H1 (cell line): ENCODE measurements at regions not wholly inside any gene's neighbourhood (a gene's known extent, or its start where the extent isn't known, plus 50 kb on each side); places are given as distances from the start of the nearest gene placed in this dataset.

Experiments used
- CTCF ChIA-PET: fragments of 300-600 bp; sonication (Branson Sonifier 250); formaldehyde crosslinking; loops from one replicate; lab custom pipeline; 2021; ENCODE audit not compliant: partially characterized antibody; lab: Charles Lee
- POLR2A ChIA-PET: fragments of 300-600 bp; sonication (Branson Sonifier 250); formaldehyde crosslinking; loops from one replicate; lab custom pipeline; 2021; ENCODE audit warnings: inconsistent platforms; ENCODE audit not compliant: partially characterized antibody; lab: Charles Lee
- DNase-seq, 2 experiments: peaks; one replicate each; pipeline versions ENCODE4 v3.0.0 to v3.0.0-alpha.2; 2010 to 2022; ENCODE audit warnings: low spot score in 2 of 2, low read depth in 1 of 2, mixed read lengths in 1 of 2
- FAIRE-seq: peaks from 2 replicates; lab custom pipeline; 2011; peaks lifted over from hg19 to GRCh38; lab: Jason Lieb, UNC
- H2AFZ ChIP-seq: 2 replicates; pipeline ENCODE4 v1.8.1; 2012; ENCODE audit warnings: low read length, inconsistent platforms
- H2AK5ac ChIP-seq: 2 replicates; pipeline ENCODE4 v1.6.1; 2013; ENCODE audit warnings: low read depth, low read length
- H2BK120ac ChIP-seq: replicated peaks from 2 replicates; pipeline ENCODE3; 2013; ENCODE audit warnings: low read depth, low read length, inconsistent platforms
- H2BK12ac ChIP-seq: 2 replicates; pipeline ENCODE4 v1.6.1; 2013; ENCODE audit warnings: low read depth, low read length
- H2BK15ac ChIP-seq: 2 replicates; pipeline ENCODE4 v1.6.1; 2013; ENCODE audit warnings: low read length
- H2BK20ac ChIP-seq: 2 replicates; pipeline ENCODE4 v1.6.1; 2013; ENCODE audit warnings: low read length
- H2BK5ac ChIP-seq: 2 replicates; pipeline ENCODE4 v1.6.1; 2013; ENCODE audit warnings: low read depth, low read length
- H3K14ac ChIP-seq: 2 replicates; pipeline ENCODE4 v1.6.1; 2013; ENCODE audit warnings: inconsistent platforms; ENCODE audit not compliant: insufficient read length
- H3K18ac ChIP-seq: 2 replicates; pipeline ENCODE4 v1.6.1; 2013; ENCODE audit warnings: low read length; ENCODE audit errors: extremely low read depth
- H3K23ac ChIP-seq: 2 replicates; pipeline ENCODE4 v1.6.1; 2013; ENCODE audit warnings: inconsistent platforms; ENCODE audit not compliant: insufficient read length
- H3K23me2 ChIP-seq: 2 replicates; pipeline ENCODE4 v1.6.1; 2013; ENCODE audit warnings: low read depth, low read length
- H3K27ac ChIP-seq: 2 replicates; pipeline ENCODE4 v1.6.1; 2011; ENCODE audit warnings: low read depth, low read length, inconsistent platforms
- H3K27me3 ChIP-seq, 4 experiments: replicated peaks in 1 of 4; 1 replicate in 1 of 4; 2 replicates in 3 of 4; pipeline versions ENCODE4 v1.6.1 to v1.8.1; 2011 to 2013; ENCODE audit warnings: low read length in 3 of 4, mild to moderate bottlenecking in 3 of 4, inconsistent platforms in 2 of 4, mixed read lengths in 2 of 4, moderate library complexity in 1 of 4; ENCODE audit not compliant: control insufficient read depth in 3 of 4, insufficient read depth in 3 of 4; ENCODE audit errors: extremely low read depth in 1 of 4
- H3K36me3 ChIP-seq, 4 experiments: 2 replicates each; pipeline versions ENCODE4 v1.6.1 to v1.8.1; 2011 to 2013; ENCODE audit warnings: mild to moderate bottlenecking in 4 of 4, low read length in 3 of 4, moderate library complexity in 2 of 4, control low read depth in 1 of 4, inconsistent platforms in 1 of 4; ENCODE audit not compliant: insufficient read depth in 4 of 4, control insufficient read depth in 2 of 4
- H3K4ac ChIP-seq: replicated peaks from 2 replicates; pipeline ENCODE3; 2013; ENCODE audit warnings: low read length, low read depth, mixed read lengths, inconsistent platforms; ENCODE audit not compliant: insufficient read length
- H3K4me1 ChIP-seq, 4 experiments: replicated peaks in 1 of 4; 1 replicate in 1 of 4; 2 replicates in 3 of 4; pipeline versions ENCODE4 v1.6.1 to v1.8.1; 2011 to 2013; ENCODE audit warnings: low read length in 3 of 4, inconsistent platforms in 2 of 4, mixed read lengths in 1 of 4; ENCODE audit not compliant: insufficient read depth in 4 of 4, control insufficient read depth in 3 of 4
- H3K4me2 ChIP-seq, 2 experiments: 2 replicates each; pipeline versions ENCODE4 v1.6.1 to v1.8.1; 2011 to 2013; ENCODE audit warnings: low read depth in 2 of 2, low read length in 2 of 2, control low read depth in 1 of 2, inconsistent platforms in 1 of 2, mild to moderate bottlenecking in 1 of 2; ENCODE audit not compliant: insufficient read depth in 1 of 2
- H3K4me3 ChIP-seq, 4 experiments: fragments of 200-600, 300-600 bp in 1 of 4; sonication (generic), shearing (Covaris generic), sonication (Bioruptor Twin) in 1 of 4; 2 replicates each; pipeline versions ENCODE4 v1.5.1 to v1.8.1; 2011 to 2016; ENCODE audit warnings: low read length in 4 of 4, low read depth in 3 of 4, control low read depth in 2 of 4, inconsistent platforms in 2 of 4, mild to moderate bottlenecking in 2 of 4, mixed read lengths in 1 of 4, moderate library complexity in 1 of 4; ENCODE audit not compliant: insufficient read depth in 2 of 4; ENCODE audit errors: extremely low read depth in 1 of 4
- H3K56ac ChIP-seq: replicated peaks from 2 replicates; pipeline ENCODE3; 2013; ENCODE audit warnings: low read depth, mild to moderate bottlenecking, mixed read lengths, low read length, inconsistent platforms; ENCODE audit not compliant: insufficient read length
- H3K79me1 ChIP-seq: 2 replicates; pipeline ENCODE4 v1.6.1; 2013; ENCODE audit warnings: low read depth, low read length, control low read depth
- H3K79me2 ChIP-seq, 2 experiments: 2 replicates each; pipeline versions ENCODE4 v1.6.1 to v1.8.1; 2012 to 2013; ENCODE audit warnings: low read length in 2 of 2, mild to moderate bottlenecking in 2 of 2, inconsistent platforms in 1 of 2; ENCODE audit not compliant: insufficient read depth in 2 of 2, control insufficient read depth in 1 of 2
- H3K9ac ChIP-seq, 4 experiments: replicated peaks in 1 of 4; 1 replicate in 1 of 4; 2 replicates in 3 of 4; pipeline versions ENCODE4 v1.6.1 to v1.8.1; 2011 to 2013; ENCODE audit warnings: low read depth in 3 of 4, low read length in 3 of 4, control low read depth in 2 of 4, mild to moderate bottlenecking in 2 of 4, moderate library complexity in 2 of 4, inconsistent platforms in 1 of 4; ENCODE audit errors: extremely low read depth in 1 of 4
- H3K9me3 ChIP-seq, 2 experiments: 2 replicates each; pipeline versions ENCODE4 v1.6.1 to v1.8.1; 2012 to 2013; ENCODE audit warnings: mild to moderate bottlenecking in 2 of 2, moderate library complexity in 2 of 2, control low read depth in 1 of 2, inconsistent platforms in 1 of 2, low read depth in 1 of 2, low read length in 1 of 2, mixed read lengths in 1 of 2; ENCODE audit not compliant: insufficient read depth in 2 of 2
- H4K20me1 ChIP-seq, 2 experiments: replicated peaks in 1 of 2; 2 replicates each; pipeline versions ENCODE3 to v1.8.1; 2011 to 2013; ENCODE audit warnings: inconsistent platforms in 2 of 2, low read length in 2 of 2, mild to moderate bottlenecking in 1 of 2; ENCODE audit not compliant: insufficient read depth in 2 of 2, control insufficient read depth in 1 of 2
- H4K5ac ChIP-seq: 2 replicates; pipeline ENCODE4 v1.6.1; 2013; ENCODE audit warnings: low read length, low read depth, mixed read lengths, inconsistent platforms; ENCODE audit not compliant: insufficient read length
- H4K8ac ChIP-seq: 2 replicates; pipeline ENCODE4 v1.8.0; 2013; ENCODE audit warnings: mild to moderate bottlenecking, moderate library complexity, low read length, inconsistent platforms; ENCODE audit not compliant: insufficient read depth; ENCODE audit errors: extremely low read depth
- H4K91ac ChIP-seq: replicated peaks from 2 replicates; pipeline ENCODE3; 2013; ENCODE audit warnings: low read length, mixed read lengths, inconsistent platforms; ENCODE audit not compliant: insufficient read length
- BACH1 ChIP-seq: IDR thresholded peaks from 2 replicates; pipeline ENCODE4 v1.6.1; 2012; ENCODE audit warnings: low read length, improper control_type of control experiment
- CTBP2 ChIP-seq: IDR thresholded peaks from 2 replicates; pipeline ENCODE4 v1.7.0; 2011; ENCODE audit warnings: borderline replicate concordance, mild to moderate bottlenecking, moderate library complexity, mixed read lengths, low read length; ENCODE audit not compliant: insufficient read depth, insufficient read length
- EZH2 ChIP-seq: fragments of 200-600 bp; sonication (generic); IDR thresholded peaks from 2 replicates; pipeline ENCODE4 v1.7.1; 2012; ENCODE audit warnings: low read depth, mild to moderate bottlenecking, moderate library complexity, low read length, inconsistent platforms; ENCODE audit not compliant: severe bottlenecking
- GABPA ChIP-seq: IDR thresholded peaks from 2 replicates; pipeline ENCODE4 v1.6.1; 2011; ENCODE audit warnings: mild to moderate bottlenecking, low read length, moderate library complexity, borderline replicate concordance; ENCODE audit not compliant: insufficient read depth
- HDAC2 ChIP-seq, 2 experiments: fragments of 300-600 bp in 1 of 2; sonication (generic) in 1 of 2; IDR thresholded peaks; 2 replicates each; pipeline ENCODE4 v1.6.1; 2011 to 2012; ENCODE audit warnings: low read depth in 2 of 2, low read length in 2 of 2, mild to moderate bottlenecking in 2 of 2, moderate library complexity in 2 of 2, borderline replicate concordance in 1 of 2, inconsistent platforms in 1 of 2
- JUND ChIP-seq: IDR thresholded peaks from 2 replicates; pipeline ENCODE4 v1.6.1; 2011; ENCODE audit warnings: mild to moderate bottlenecking, improper control_type of control experiment, low read length
- POLR2A ChIP-seq, 2 experiments: IDR thresholded peaks; 1 replicate in 1 of 2; 2 replicates in 1 of 2; pipeline ENCODE4 v1.6.1; 2011; ENCODE audit warnings: low read depth in 2 of 2, low read length in 2 of 2, mild to moderate bottlenecking in 2 of 2; ENCODE audit errors: control extremely low read depth in 1 of 2
- RBBP5 ChIP-seq: IDR thresholded peaks from 2 replicates; pipeline ENCODE4 v1.7.1; 2012; ENCODE audit warnings: low read depth, mild to moderate bottlenecking, inconsistent platforms, low read length, moderate library complexity, borderline replicate concordance
- RXRA ChIP-seq: IDR thresholded peaks from 2 replicates; pipeline ENCODE4 v1.6.1; 2011; ENCODE audit warnings: low read depth, mild to moderate bottlenecking, low read length, moderate library complexity; ENCODE audit not compliant: insufficient read depth
- SAP30 ChIP-seq: fragments of 300-600 bp; sonication (generic); IDR thresholded peaks from 2 replicates; pipeline ENCODE4 v1.7.1; 2012; ENCODE audit warnings: low read length, moderate library complexity, mild to moderate bottlenecking, inconsistent platforms; ENCODE audit not compliant: insufficient read depth, insufficient replicate concordance
- TBP ChIP-seq: IDR thresholded peaks from 2 replicates; pipeline ENCODE4 v1.6.1; 2011; ENCODE audit warnings: low read depth, low read length, improper control_type of control experiment
- YY1 ChIP-seq: IDR thresholded peaks from 2 replicates; pipeline ENCODE4 v1.6.1; 2011; ENCODE audit warnings: low read depth, mild to moderate bottlenecking, low read length
- WGBS, 2 experiments: shearing (Covaris generic) in 1 of 2; methylation state at CpG; one replicate each; pipeline versions ENCODE4 v1.1.6 to v1.1.7; 2013 to 2015; ENCODE audit warnings: low lambda C conversion rate in 2 of 2, mixed read lengths in 2 of 2, inconsistent platforms in 1 of 2, low coverage in 1 of 2, missing lambda C conversion rate in 1 of 2; ENCODE audit not compliant: insufficient replicate concordance in 2 of 2, insufficient coverage in 1 of 2, insufficient read length in 1 of 2; ENCODE audit errors: extremely low coverage in 1 of 2, missing lambda C conversion rate in 1 of 2; 5-methylcytosine and 5-hydroxymethylcytosine counted together

GRCh38 chr7:95660023-95660434 lies 63.7 kb upstream of the PDK4 start:
- 87% methylated on average over 3 of the region's 3 CpGs; no CpG with 5 or more reads in 1 of the 2 experiments for WGBS, 2 experiments

More at GRCh38 chr7:95660023-95660434, 63.7 kb upstream of the PDK4 start:
- Histone ChIP-seq H3K9ac (no peak overlapping the region), H3K79me2 (no peaks in the 10 kb centered on the region), H3K4me3 (no peak overlapping the region), H3K9me3 (no peaks in the 10 kb centered on the region), H4K20me1 (no peaks in the 10 kb centered on the region), H2BK15ac (no peak overlapping the region), H3K56ac (no peak overlapping the region), H4K8ac (no peak overlapping the region), H3K27me3 (no peaks in the 10 kb centered on the region), H2BK12ac (no peak overlapping the region), H3K18ac (no peak overlapping the region), H3K23ac (no peak overlapping the region), H3K79me1 (no peaks in the 10 kb centered on the region), H3K4ac (no peak overlapping the region), H3K27ac (no peak overlapping the region), H2BK20ac (no peak overlapping the region), H3K23me2 (no peaks in the 10 kb centered on the region), H4K91ac (no peak overlapping the region), H2AK5ac (no peak overlapping the region), H3K4me2 (no peak overlapping the region), H2AFZ (no peak overlapping the region), H3K36me3 (no peaks in the 10 kb centered on the region), H2BK120ac (no peak overlapping the region), H3K14ac (no peak overlapping the region), H2BK5ac (no peak overlapping the region), H3K4me1 (no peaks in the 10 kb centered on the region), H4K5ac (no peak overlapping the region)
- DNase-seq: no peak
- TF ChIP-seq CTBP2 (no peak), RBBP5 (no peak), SAP30 (no peak), RXRA (no peak), YY1 (no peak), HDAC2 (IDR thresholded peaks at IDR 0.05; ENCODE audit: borderline replicate concordance in 1 of 2, low read depth in 2 of 2, low read length in 2 of 2) (no peak), TBP (no peak), JUND (no peak), POLR2A (IDR thresholded peaks at IDR 0.05; ENCODE audit: control extremely low read depth in 1 of 2, low read depth in 2 of 2, low read length in 2 of 2) (no peak), EZH2 (no peak), GABPA (no peak), BACH1 (no peak)
- CTCF ChIA-PET: interaction anchor here (2.2 kb wide), 1 partner anchor 26 kb away, joined by 9 read pairs; no protein-coding TSS in a partner anchor
- POLR2A ChIA-PET: no interaction called here
- FAIRE-seq: no peak
